ENCODE measurements at regions not wholly inside any gene's neighbourhood (a gene's known extent, or its start where the extent isn't known, plus 50 kb on each side); places are given as distances from the start of the nearest gene placed in this dataset.

DNA sequence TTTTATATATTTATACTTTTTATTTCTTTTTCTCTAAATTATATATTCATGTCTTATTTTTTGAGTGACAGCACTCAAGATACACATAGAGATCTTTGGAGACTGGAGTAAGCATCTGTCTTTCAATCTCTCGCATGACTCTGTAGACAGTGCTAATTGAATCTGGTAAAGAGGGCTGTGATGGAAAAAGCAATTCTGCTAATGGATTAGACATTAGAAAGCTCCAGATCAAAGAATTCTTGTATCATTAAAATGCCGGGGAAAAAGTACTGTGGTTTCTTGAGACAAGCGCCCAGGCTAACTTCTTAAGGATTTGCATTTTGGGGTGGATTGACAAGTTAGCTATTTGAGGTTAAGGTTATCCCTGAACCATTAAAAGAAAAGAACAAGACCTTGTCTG lies 383.1 kb upstream of the TNP1 start:
- peaks cover 18% of the 10 kb centered on the region for H3K27me3 ChIP-seq (ENCODE audit: control insufficient read depth, low read length)
- TF ChIP-seq EZH2phosphoT487 (IDR thresholded peaks at IDR 0.05; ENCODE audit: borderline replicate concordance, low read length) = no peak
- TF ChIP-seq, protein P1, sequence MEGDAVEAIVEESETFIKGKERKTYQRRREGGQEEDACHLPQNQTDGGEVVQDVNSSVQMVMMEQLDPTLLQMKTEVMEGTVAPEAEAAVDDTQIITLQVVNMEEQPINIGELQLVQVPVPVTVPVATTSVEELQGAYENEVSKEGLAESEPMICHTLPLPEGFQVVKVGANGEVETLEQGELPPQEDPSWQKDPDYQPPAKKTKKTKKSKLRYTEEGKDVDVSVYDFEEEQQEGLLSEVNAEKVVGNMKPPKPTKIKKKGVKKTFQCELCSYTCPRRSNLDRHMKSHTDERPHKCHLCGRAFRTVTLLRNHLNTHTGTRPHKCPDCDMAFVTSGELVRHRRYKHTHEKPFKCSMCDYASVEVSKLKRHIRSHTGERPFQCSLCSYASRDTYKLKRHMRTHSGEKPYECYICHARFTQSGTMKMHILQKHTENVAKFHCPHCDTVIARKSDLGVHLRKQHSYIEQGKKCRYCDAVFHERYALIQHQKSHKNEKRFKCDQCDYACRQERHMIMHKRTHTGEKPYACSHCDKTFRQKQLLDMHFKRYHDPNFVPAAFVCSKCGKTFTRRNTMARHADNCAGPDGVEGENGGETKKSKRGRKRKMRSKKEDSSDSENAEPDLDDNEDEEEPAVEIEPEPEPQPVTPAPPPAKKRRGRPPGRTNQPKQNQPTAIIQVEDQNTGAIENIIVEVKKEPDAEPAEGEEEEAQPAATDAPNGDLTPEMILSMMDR (IDR thresholded peaks at IDR 0.05; ENCODE audit: low read depth, low read length, poor library complexity, severe bottlenecking) = no peak
- H3K36me3 ChIP-seq (ENCODE audit: control insufficient read depth, low read length) = no peaks in the 10 kb centered on the region
- no peaks in the 10 kb centered on the region for H3F3A ChIP-seq (ENCODE audit: control insufficient read depth, insufficient read depth)
- no peaks in the 10 kb centered on the region for H3K9me2 ChIP-seq (replicated peaks; ENCODE audit: control insufficient read depth, low read length)
- no peaks in the 10 kb centered on the region for H3K79me2 ChIP-seq (ENCODE audit: control insufficient read depth, low read length)
- H3K27ac ChIP-seq (ENCODE audit: low read depth, low read length) = no peak overlapping the region
- no peaks in the 10 kb centered on the region; the same call in 1 of the 2 replicates for H4K20me1 ChIP-seq (ENCODE audit: control insufficient read depth, insufficient read depth, low read depth, low read length)
- H3K9me3 ChIP-seq (ENCODE audit: control insufficient read depth, insufficient read depth, low read length) = no peaks in the 10 kb centered on the region
- no peak overlapping the region for H3K4me2 ChIP-seq (ENCODE audit: low read length)
- no peak overlapping the region for H3K4me3 ChIP-seq (ENCODE audit: low read length)
- no peaks in the 10 kb centered on the region for H3K4me1 ChIP-seq (ENCODE audit: control insufficient read depth, low read length)

DNA sequence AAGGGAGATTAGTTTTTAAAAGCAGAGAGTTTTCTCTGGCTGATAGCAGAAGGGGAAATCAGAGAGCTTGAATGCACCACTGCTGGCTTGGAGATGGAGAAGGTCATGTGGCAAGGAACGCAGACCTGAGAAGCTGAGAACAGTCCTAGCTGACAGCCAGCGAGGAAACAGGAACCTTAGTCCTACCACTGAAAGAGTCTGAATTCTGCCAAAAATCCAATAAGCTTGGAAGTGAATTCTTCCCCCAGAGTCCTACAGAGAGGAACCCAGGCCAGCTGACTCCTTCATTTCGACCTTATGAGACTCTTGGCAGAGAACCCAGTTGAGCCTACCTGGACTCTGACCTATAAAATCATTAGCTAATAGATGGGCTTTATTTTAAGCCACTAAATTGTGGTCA lies 371.9 kb upstream of the TNP1 start:
- no peaks in the 10 kb centered on the region for H3K79me2 ChIP-seq (ENCODE audit: control insufficient read depth, low read length)

DNA sequence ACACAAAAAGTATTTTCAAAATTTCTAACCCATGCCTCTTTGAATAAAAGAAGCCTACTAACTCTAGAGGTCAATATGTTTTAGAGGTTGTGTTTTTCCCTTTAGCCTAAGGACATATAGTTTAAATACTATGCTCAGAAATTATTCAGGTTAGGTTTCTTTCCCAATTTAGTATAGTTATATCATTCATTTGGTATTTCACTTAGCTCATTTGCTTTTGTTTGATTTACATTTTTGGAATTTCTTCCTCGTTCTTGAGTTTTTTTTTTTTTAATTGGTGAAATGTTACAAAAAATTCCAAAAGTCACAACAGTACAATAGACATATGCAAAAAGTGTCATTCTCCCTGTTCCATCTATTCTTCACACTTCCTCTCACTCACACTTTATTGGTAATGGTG lies 371.3 kb upstream of the TNP1 start:
- Histone ChIP-seq H3F3A (ENCODE audit: control insufficient read depth, insufficient read depth) (no peaks in the 10 kb centered on the region), H3K9me3 (ENCODE audit: control insufficient read depth, insufficient read depth, low read length) (no peaks in the 10 kb centered on the region), H3K9me2 (replicated peaks; ENCODE audit: control insufficient read depth, low read length) (no peaks in the 10 kb centered on the region), H3K27me3 (ENCODE audit: control insufficient read depth, low read length) (peaks cover 55% of the 10 kb centered on the region), H3K4me3 (ENCODE audit: low read length) (no peak overlapping the region), H3K27ac (ENCODE audit: low read depth, low read length) (no peak overlapping the region), H3K36me3 (ENCODE audit: control insufficient read depth, low read length) (no peaks in the 10 kb centered on the region), H4K20me1 (ENCODE audit: control insufficient read depth, insufficient read depth, low read depth, low read length) (0 out of 2 replicates have a peak, but pooled peaks cover 2% of the 10 kb centered on the region), H3K4me2 (ENCODE audit: low read length) (no peak overlapping the region), H3K4me1 (ENCODE audit: control insufficient read depth, low read length) (no peaks in the 10 kb centered on the region), H3K79me2 (ENCODE audit: control insufficient read depth, low read length) (no peaks in the 10 kb centered on the region)
- TF ChIP-seq, protein P1 (IDR thresholded peaks at IDR 0.05; ENCODE audit: low read depth, low read length, poor library complexity, severe bottlenecking) = no peak
- no peak for TF ChIP-seq EZH2phosphoT487 (IDR thresholded peaks at IDR 0.05; ENCODE audit: borderline replicate concordance, low read length)

More for the DNA sequence above, 371.9 kb upstream of the TNP1 start:
- Histone ChIP-seq H3K4me2 (ENCODE audit: low read length) (no peak overlapping the region), H3K9me2 (replicated peaks; ENCODE audit: control insufficient read depth, low read length) (no peaks in the 10 kb centered on the region), H3K4me3 (ENCODE audit: low read length) (no peak overlapping the region), H3F3A (ENCODE audit: control insufficient read depth, insufficient read depth) (no peaks in the 10 kb centered on the region), H3K27ac (ENCODE audit: low read depth, low read length) (no peak overlapping the region), H3K36me3 (ENCODE audit: control insufficient read depth, low read length) (no peaks in the 10 kb centered on the region), H3K9me3 (ENCODE audit: control insufficient read depth, insufficient read depth, low read length) (no peaks in the 10 kb centered on the region), H3K4me1 (ENCODE audit: control insufficient read depth, low read length) (no peaks in the 10 kb centered on the region), H3K27me3 (ENCODE audit: control insufficient read depth, low read length) (peaks cover 51% of the 10 kb centered on the region), H4K20me1 (ENCODE audit: control insufficient read depth, insufficient read depth, low read depth, low read length) (0 out of 2 replicates have a peak, but pooled peaks cover 2% of the 10 kb centered on the region)
- TF ChIP-seq, protein P1 (IDR thresholded peaks at IDR 0.05; ENCODE audit: low read depth, low read length, poor library complexity, severe bottlenecking) = no peak
- TF ChIP-seq EZH2phosphoT487 (IDR thresholded peaks at IDR 0.05; ENCODE audit: borderline replicate concordance, low read length) = no peak

All from DOHH2 (cell line).